ENCODE measurements at regions not wholly inside any gene's neighbourhood (a gene's known extent, or its start where the extent isn't known, plus 50 kb on each side); places are given as distances from the start of the nearest gene placed in this dataset.

DNA sequence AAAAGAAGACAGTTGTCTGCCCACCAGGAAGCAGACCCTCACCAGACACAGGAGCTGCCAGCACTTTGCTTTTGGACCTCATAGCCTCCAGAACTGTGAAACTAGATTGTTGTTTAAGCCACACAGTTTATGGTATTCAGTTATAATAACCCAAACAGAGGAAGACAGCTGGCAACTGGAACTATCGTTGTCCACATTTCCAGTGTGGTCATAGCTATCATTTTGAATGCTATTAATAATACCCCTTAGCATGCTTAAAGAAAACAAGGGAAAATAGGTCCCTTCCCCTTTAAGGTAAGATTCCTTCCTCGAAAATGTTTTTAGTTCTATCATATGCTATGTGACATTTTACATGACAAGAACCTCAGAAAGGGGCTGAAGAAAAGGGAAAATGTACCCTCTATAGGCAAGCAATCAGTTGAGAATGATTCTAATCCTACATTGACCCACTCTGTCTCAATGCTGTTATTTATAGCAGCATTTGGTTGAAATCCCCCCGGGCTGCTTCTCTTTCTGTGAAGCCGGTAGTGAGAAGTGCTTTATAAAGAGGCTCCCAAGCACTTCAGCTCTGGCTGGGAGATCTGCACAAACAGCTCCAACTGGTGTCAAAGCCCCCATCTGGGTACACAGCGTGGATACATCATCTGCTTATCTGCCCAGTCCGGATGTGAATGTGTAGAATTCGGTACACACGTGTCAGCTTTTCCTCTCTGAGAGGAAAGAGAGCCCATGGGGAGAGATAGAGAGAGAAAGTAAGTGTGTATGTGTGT lies 221.2 kb upstream of the FLRT2 start:
- H3K27ac ChIP-seq, result no peak overlapping the region
- no peak for TF ChIP-seq ZFX (IDR thresholded peaks at IDR 0.05; ENCODE audit: borderline replicate concordance)
- no peak for TF ChIP-seq CTCF (IDR thresholded peaks at IDR 0.05)

DNA sequence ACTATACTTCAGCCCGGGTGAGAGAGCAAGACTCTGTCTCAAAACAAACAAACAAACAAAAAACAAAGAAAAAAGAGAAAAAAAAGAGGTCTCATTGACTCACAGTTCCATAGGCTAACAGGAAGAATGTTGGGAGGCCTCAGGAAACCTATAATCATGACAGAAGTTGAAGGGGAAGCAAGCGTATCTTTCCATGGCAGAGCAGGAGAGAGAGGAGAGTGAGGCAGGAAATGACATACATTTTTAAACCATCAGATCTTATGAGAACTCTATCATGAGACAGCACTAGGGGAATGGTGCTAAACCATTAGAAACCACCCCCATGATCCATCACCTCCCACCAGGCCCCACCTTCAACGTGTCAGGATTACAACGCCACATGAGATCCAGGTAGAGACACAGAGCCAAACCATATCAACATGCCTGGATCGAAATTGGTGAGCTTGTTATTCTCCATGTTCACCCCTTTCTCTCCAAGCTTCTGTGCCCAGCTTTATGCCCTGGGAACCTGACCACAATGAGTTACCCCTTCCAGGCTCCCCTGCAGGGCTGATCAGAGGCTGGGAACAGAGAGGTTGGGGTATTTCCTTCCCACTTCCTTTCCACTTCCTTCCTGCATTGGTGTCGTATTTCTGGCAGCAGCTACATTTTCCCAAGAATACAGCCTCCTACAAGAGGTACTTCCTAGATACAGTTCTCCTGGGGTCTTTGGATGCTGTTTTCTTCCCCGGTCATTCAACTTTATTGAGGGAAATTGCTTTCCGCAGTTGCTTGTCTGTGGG lies 219.3 kb upstream of the FLRT2 start:
- TF ChIP-seq ZFX (IDR thresholded peaks at IDR 0.05; ENCODE audit: borderline replicate concordance) (no peak), CTCF (IDR thresholded peaks at IDR 0.05) (no peak)
- no peak overlapping the region for H3K27ac ChIP-seq

- no peak for TF ChIP-seq CTCF (IDR thresholded peaks at IDR 0.05)
- TF ChIP-seq ZFX (IDR thresholded peaks at IDR 0.05; ENCODE audit: borderline replicate concordance), result no peak
- no peak overlapping the region for H3K27ac ChIP-seq
These were observed 216.3 kb upstream of the FLRT2 start for GRCh38 chr14:85313560-85314207.

DNA sequence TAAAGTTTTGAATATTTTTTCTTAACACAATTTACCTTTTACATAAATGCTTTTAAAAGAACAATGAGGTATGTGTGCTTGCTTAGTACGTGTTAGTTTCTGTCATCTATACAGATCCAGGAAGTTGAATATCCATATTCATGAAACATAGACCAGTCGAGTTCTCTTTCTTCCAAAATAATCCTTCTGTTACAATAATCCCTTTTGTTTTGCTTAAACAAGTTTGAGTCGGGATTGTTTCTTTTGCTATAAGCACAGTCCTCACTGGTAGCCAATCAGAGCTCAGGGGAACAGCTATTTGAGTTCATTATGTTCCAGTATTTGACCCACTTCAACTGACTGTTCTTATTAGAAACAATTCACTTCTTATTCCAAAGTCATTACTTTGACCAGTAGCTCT lies 214.7 kb upstream of the FLRT2 start:
- no peak overlapping the region for H3K27ac ChIP-seq
- no peak for TF ChIP-seq CTCF (IDR thresholded peaks at IDR 0.05)
- no peak for TF ChIP-seq ZFX (IDR thresholded peaks at IDR 0.05; ENCODE audit: borderline replicate concordance)

DNA sequence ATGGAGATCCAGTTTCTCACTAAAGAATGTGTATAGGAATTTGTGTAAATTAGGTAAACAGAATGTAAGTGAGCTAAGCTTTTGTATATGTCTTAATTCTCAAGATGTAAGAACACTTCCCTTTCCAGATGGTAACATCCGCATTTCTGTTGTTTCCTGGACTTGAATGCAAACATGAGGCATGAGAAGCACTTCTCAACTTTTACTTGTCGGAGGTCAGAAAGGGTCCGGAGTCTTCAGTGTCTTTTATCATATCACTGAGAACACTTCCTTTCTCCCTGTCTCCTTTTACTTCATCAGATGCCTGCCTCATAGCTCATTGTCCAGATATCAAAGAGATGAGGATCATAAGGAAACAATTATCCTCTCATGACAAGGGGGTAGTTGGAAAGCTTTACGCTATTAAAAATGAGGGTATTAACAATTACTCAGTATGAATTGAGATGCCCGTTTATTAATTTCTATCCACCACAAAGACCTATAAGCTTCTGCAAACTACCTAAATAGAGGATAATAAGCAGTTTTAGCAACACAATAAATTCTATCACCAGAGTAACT lies 214.1 kb upstream of the FLRT2 start:
- TF ChIP-seq ZFX (IDR thresholded peaks at IDR 0.05; ENCODE audit: borderline replicate concordance) (no peak), CTCF (IDR thresholded peaks at IDR 0.05) (no peak)
- H3K27ac ChIP-seq, result no peak overlapping the region

- TF ChIP-seq CTCF (IDR thresholded peaks at IDR 0.05) (no peak), ZFX (IDR thresholded peaks at IDR 0.05; ENCODE audit: borderline replicate concordance) (no peak)
- no peak overlapping the region for H3K27ac ChIP-seq
These were observed 213.1 kb upstream of the FLRT2 start for GRCh38 chr14:85316701-85317410.

All from 22Rv1 (cell line).